SK-N-SH treated with all-trans-retinoic acid at 6 μM for 48 hours (cell line): ENCODE measurements at regions not wholly inside any gene's neighbourhood (a gene's known extent, or its start where the extent isn't known, plus 50 kb on each side); places are given as distances from the start of the nearest gene placed in this dataset.

Experiments
- ATAC-seq: fragments of 200-7000 bp; cut with Tn5 transposase; 3 replicates; pipeline ENCODE4 v1.9.1; 2020; ENCODE audit warnings: mild to moderate bottlenecking, moderate library complexity
- ARNTL ChIP-seq: fragments of 450-650 bp; formaldehyde crosslinking; IDR thresholded peaks from 2 replicates; pipeline ENCODE4 v1.5.0; 2020; ENCODE audit warnings: low read depth, mild to moderate bottlenecking, moderate library complexity, borderline replicate concordance
- BACH2 ChIP-seq: fragments of 250-450 bp; sonication (Bioruptor Pico); IDR thresholded peaks from 2 replicates; pipeline ENCODE4 v1.9.0; 2021; ENCODE audit warnings: mild to moderate bottlenecking, borderline replicate concordance
- CSDC2 ChIP-seq: fragments of 250-450 bp; sonication (Bioruptor Pico); IDR thresholded peaks from 2 replicates; pipeline ENCODE4 v1.5.0; 2020; ENCODE audit warnings: mild to moderate bottlenecking, moderate library complexity
- ESRRG ChIP-seq: fragments of 250-450 bp; sonication (Bioruptor Pico); IDR thresholded peaks from 2 replicates; pipeline ENCODE4 v1.6.1; 2021; ENCODE audit warnings: mild to moderate bottlenecking
- GLIS3 ChIP-seq: fragments of 250-450 bp; sonication (Bioruptor Pico); IDR thresholded peaks from 2 replicates; pipeline ENCODE4 v1.5.0; 2020; ENCODE audit warnings: mild to moderate bottlenecking, moderate library complexity
- ISL1 ChIP-seq: fragments of 250-450 bp; sonication (Bioruptor Pico); IDR thresholded peaks from 2 replicates; pipeline ENCODE4 v2.1.2; 2022; ENCODE audit warnings: mild to moderate bottlenecking, moderate library complexity
- OSR1 ChIP-seq: fragments of 250-450 bp; sonication (Bioruptor Pico); IDR thresholded peaks from 2 replicates; pipeline ENCODE4 v1.8.0; 2022; ENCODE audit warnings: moderate library complexity, mild to moderate bottlenecking, inconsistent platforms
- PPARA ChIP-seq: fragments of 250-450 bp; sonication (Bioruptor Pico); IDR thresholded peaks from 2 replicates; pipeline ENCODE4 v1.5.0; 2020; ENCODE audit warnings: mild to moderate bottlenecking, borderline replicate concordance
- RARB ChIP-seq: fragments of 250-450 bp; sonication (Bioruptor Pico); IDR thresholded peaks from 2 replicates; pipeline ENCODE4 v1.8.0; 2021; ENCODE audit warnings: mild to moderate bottlenecking, moderate library complexity
- SNAI2 ChIP-seq: fragments of 250-450 bp; sonication (Bioruptor Pico); IDR thresholded peaks from 2 replicates; pipeline ENCODE4 v1.5.0; 2020; ENCODE audit warnings: mild to moderate bottlenecking, moderate library complexity
- TCF4 ChIP-seq: fragments of 250-450 bp; sonication (Bioruptor Pico); IDR thresholded peaks from 2 replicates; pipeline ENCODE4 v1.8.0; 2021; ENCODE audit warnings: mild to moderate bottlenecking, moderate library complexity, borderline replicate concordance
- TOX ChIP-seq: fragments of 250-450 bp; sonication (Bioruptor Pico); IDR thresholded peaks from 2 replicates; pipeline ENCODE4 v1.8.0; 2021; ENCODE audit warnings: mild to moderate bottlenecking, moderate library complexity, borderline replicate concordance
- ZC3H10 ChIP-seq: fragments of 250-450 bp; sonication (Bioruptor Pico); IDR thresholded peaks from 2 replicates; pipeline ENCODE4 v1.5.1; 2021; ENCODE audit warnings: mild to moderate bottlenecking, moderate library complexity
- ZFP3 ChIP-seq: fragments of 250-450 bp; sonication (Bioruptor Pico); IDR thresholded peaks from 2 replicates; pipeline ENCODE4 v1.5.0; 2020; ENCODE audit warnings: mild to moderate bottlenecking, moderate library complexity
- ZFP30 ChIP-seq: fragments of 450-650 bp; formaldehyde crosslinking; IDR thresholded peaks from 2 replicates; pipeline ENCODE4 v1.5.0; 2022; ENCODE audit warnings: mild to moderate bottlenecking, moderate library complexity
- ZNF565 ChIP-seq: fragments of 450-650 bp; formaldehyde crosslinking; conservative IDR thresholded peaks from 2 replicates; pipeline ENCODE4 v1.5.0; 2020; ENCODE audit warnings: low read depth, mild to moderate bottlenecking, moderate library complexity
- ZNF70 ChIP-seq: fragments of 450-650 bp; formaldehyde crosslinking; IDR thresholded peaks from 2 replicates; pipeline ENCODE4 v1.5.0; 2020; ENCODE audit warnings: mild to moderate bottlenecking, moderate library complexity
- ZNF8 ChIP-seq: fragments of 450-650 bp; formaldehyde crosslinking; IDR thresholded peaks from 2 replicates; pipeline ENCODE4 v1.5.0; 2020; ENCODE audit warnings: mild to moderate bottlenecking, moderate library complexity
- TF ChIP-seq, protein P1 (sequence below): fragments of 250-450 bp; sonication (Bioruptor Pico); IDR thresholded peaks from 2 replicates; pipeline ENCODE4 v1.5.1; 2021; ENCODE audit warnings: mild to moderate bottlenecking, moderate library complexity
- TF ChIP-seq, protein P2 (sequence below): fragments of 250-450 bp; sonication (Bioruptor Pico); IDR thresholded peaks from 2 replicates; pipeline ENCODE4 v1.8.0; 2021; ENCODE audit warnings: low read depth, mild to moderate bottlenecking, moderate library complexity, borderline replicate concordance
- TF ChIP-seq, protein P3 (sequence below): fragments of 250-450 bp; sonication (Bioruptor Pico); IDR thresholded peaks from 2 replicates; pipeline ENCODE4 v1.8.0; 2020; ENCODE audit warnings: mild to moderate bottlenecking, moderate library complexity, borderline replicate concordance

DNA sequence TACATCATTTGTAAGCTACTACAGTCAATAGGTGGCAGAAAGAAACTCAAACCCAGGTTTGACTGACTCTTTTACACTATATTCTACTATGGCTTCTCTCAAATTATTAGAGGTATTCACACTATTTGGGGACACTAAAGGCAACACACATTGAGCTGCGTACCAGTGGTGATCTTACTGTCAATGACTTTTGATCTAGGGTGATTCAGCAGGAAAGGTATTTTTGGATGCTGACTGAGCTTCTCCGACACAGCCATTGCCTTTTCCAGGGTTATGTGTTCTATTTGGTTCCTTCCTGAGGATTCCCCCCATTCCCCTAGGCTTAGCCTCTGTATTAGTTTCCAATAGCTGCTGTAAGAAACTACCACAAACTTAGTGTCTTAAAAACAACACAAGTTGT, 73.2 kb upstream of the JAK1 start (continued):
- TF ChIP-seq SNAI2 (no peak), ZFP30 (no peak), ESRRG (CRISPR knock-in tag) (no peak)

DNA sequence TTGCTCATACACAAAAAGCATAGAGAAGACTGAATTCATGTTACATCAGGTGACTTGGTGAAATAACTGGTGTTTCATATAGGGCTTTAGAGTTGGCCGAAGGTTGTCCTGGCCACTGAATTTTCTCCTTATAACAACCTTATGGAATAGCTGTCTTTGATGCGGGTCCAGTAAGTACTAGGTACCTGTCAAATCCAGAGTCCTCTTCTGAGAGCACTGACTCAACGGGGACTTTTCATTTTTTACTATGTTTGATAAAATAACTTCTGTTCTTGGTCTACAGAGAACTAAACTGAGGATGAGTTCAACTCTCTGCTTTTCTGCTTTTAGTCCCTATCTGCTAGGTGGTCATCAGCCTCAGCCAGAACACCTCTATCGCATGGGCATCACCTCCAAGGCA, 76.1 kb upstream of the JAK1 start:
- ATAC-seq, result no peak
- TF ChIP-seq, protein P1, sequence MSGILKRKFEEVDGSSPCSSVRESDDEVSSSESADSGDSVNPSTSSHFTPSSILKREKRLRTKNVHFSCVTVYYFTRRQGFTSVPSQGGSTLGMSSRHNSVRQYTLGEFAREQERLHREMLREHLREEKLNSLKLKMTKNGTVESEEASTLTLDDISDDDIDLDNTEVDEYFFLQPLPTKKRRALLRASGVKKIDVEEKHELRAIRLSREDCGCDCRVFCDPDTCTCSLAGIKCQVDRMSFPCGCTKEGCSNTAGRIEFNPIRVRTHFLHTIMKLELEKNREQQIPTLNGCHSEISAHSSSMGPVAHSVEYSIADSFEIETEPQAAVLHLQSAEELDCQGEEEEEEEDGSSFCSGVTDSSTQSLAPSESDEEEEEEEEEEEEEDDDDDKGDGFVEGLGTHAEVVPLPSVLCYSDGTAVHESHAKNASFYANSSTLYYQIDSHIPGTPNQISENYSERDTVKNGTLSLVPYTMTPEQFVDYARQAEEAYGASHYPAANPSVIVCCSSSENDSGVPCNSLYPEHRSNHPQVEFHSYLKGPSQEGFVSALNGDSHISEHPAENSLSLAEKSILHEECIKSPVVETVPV (CRISPR knock-in tag), result no peak
- TF ChIP-seq ARNTL (CRISPR knock-in tag) (no peak), TCF4 (no peak)

DNA sequence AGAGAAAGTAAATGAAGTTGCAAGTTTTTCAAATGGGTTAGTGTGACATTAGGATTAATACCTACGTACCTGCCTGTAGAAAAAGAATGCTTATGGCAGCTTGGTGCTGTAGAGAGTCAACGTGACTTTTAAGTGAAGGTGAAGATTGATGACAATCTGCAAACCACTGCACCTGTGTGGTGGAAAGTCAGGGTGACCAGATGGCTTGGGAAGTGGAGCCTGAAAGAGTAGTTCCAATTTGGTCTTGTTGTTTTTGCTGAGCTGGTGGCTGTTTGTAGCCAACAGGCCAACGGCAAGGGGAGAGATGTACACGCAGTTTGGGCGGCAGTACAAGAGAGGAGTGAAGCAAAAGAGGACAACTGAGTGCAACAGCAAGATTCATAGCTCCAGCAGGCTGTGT, 78.1 kb upstream of the JAK1 start:
- TF ChIP-seq, protein P2, sequence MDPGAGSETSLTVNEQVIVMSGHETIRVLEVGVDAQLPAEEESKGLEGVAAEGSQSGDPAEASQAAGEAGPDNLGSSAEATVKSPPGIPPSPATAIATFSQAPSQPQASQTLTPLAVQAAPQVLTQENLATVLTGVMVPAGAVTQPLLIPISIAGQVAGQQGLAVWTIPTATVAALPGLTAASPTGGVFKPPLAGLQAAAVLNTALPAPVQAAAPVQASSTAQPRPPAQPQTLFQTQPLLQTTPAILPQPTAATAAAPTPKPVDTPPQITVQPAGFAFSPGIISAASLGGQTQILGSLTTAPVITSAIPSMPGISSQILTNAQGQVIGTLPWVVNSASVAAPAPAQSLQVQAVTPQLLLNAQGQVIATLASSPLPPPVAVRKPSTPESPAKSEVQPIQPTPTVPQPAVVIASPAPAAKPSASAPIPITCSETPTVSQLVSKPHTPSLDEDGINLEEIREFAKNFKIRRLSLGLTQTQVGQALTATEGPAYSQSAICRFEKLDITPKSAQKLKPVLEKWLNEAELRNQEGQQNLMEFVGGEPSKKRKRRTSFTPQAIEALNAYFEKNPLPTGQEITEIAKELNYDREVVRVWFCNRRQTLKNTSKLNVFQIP, result no peak
- TF ChIP-seq BACH2 (CRISPR knock-in tag), result no peak
- TF ChIP-seq RARB (CRISPR knock-in tag), result no peak
- no peak for TF ChIP-seq ZNF8 (CRISPR knock-in tag)
- no peak for TF ChIP-seq ZFP3 (CRISPR knock-in tag)
- TF ChIP-seq ARNTL (CRISPR knock-in tag), result no peak
- TF ChIP-seq PPARA, result no peak
- TF ChIP-seq, protein P3, sequence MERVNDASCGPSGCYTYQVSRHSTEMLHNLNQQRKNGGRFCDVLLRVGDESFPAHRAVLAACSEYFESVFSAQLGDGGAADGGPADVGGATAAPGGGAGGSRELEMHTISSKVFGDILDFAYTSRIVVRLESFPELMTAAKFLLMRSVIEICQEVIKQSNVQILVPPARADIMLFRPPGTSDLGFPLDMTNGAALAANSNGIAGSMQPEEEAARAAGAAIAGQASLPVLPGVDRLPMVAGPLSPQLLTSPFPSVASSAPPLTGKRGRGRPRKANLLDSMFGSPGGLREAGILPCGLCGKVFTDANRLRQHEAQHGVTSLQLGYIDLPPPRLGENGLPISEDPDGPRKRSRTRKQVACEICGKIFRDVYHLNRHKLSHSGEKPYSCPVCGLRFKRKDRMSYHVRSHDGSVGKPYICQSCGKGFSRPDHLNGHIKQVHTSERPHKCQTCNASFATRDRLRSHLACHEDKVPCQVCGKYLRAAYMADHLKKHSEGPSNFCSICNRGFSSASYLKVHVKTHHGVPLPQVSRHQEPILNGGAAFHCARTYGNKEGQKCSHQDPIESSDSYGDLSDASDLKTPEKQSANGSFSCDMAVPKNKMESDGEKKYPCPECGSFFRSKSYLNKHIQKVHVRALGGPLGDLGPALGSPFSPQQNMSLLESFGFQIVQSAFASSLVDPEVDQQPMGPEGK (CRISPR knock-in tag), result no peak
- no peak for TF ChIP-seq ISL1
- no peak for TF ChIP-seq CSDC2 (CRISPR knock-in tag)
- TF ChIP-seq TOX (CRISPR knock-in tag), result no peak
- no peak for TF ChIP-seq GLIS3 (CRISPR knock-in tag)
- TF ChIP-seq ZNF565 (CRISPR knock-in tag), result no peak
- no peak for TF ChIP-seq ESRRG (CRISPR knock-in tag)
- TF ChIP-seq, protein P1 (CRISPR knock-in tag), result no peak
- ATAC-seq, result no peak

DNA sequence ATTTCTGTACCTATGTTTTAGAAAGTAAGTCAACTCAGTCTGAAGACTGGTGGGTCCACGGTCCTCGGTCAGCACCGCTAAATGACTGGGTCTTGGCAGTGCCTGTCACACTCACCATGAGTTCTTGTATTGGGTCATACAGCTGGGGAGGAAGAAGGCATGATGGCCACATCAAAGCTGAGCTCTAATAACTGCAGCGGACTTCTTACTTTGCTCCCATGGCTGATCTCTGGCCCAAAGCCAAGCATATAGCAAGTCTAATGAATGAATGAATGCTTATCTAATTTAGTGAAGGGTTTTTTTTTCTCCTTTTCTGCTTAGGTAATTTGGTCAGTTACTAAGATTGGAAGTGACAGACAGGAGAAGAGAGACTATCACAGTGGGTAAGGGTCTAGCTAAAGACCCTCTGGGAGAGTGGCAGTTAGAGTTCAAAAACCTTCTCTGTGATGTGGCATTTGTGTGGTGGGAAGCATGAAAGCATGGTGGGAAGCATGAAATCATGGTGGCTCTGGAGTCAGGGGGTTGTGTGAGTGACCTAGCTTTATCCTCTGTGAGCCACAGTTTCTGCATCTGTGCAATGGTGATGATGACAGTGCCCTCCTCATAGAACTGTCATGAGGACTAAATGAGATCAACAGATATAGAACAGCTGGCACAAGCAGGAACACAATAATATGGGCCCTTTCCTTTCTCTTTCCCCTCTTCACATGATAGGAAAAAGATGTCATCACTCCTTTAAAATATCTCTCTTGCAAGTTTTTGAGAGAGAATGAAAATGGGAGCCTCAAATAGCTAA, 78.9 kb upstream of the JAK1 start:
- ATAC-seq, result no peak
- TF ChIP-seq RARB (CRISPR knock-in tag) (no peak), BACH2 (CRISPR knock-in tag) (no peak), PPARA (no peak), ARNTL (CRISPR knock-in tag) (no peak), ESRRG (CRISPR knock-in tag) (no peak), ZNF8 (CRISPR knock-in tag) (no peak)
- TF ChIP-seq, protein P1 (CRISPR knock-in tag), result no peak
- TF ChIP-seq, all 23 proteins: peak for 0

DNA sequence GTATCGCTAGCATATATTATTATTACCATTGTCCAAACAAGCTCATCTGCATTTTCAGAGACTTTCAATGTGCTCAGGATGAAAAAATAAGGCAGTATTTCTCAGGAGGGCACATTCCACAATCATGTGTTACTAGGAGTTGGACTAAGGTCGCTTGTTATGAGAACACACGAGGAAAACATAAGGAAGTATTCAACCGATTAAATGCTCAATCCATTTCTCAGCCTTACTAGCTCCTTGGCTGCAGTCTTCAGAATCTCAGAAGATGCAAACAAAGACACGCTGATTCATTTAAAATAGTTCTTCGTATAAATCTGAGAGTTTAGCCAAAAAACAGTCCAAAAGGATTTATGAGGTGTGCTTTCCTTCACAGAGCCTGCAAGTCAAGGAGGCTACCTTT, 82.0 kb upstream of the JAK1 start:
- TF ChIP-seq CSDC2 (CRISPR knock-in tag), result no peak
- no peak for TF ChIP-seq ZNF70 (CRISPR knock-in tag)
- no peak for TF ChIP-seq OSR1 (CRISPR knock-in tag)
- no peak for TF ChIP-seq ZC3H10 (CRISPR knock-in tag)
- TF ChIP-seq, all 23 proteins: peak for 0
- no peak for ATAC-seq
